Osteoblast (primary cell): ENCODE measurements at regions not wholly inside any gene's neighbourhood (a gene's known extent, or its start where the extent isn't known, plus 50 kb on each side); places are given as distances from the start of the nearest gene placed in this dataset.

Experiments used
- DNase-seq: peaks from one replicate; pipeline ENCODE4 v3.0.0; 2011; ENCODE audit warnings: low spot score, mixed read lengths; ENCODE audit not compliant: insufficient read length; ENCODE audit errors: missing footprints
- H2AFZ ChIP-seq: 2 replicates; pipeline ENCODE4 v1.6.0; 2011; ENCODE audit warnings: mild to moderate bottlenecking, low read length
- H3K27ac ChIP-seq: 2 replicates; pipeline ENCODE4 v1.5.1; 2011; ENCODE audit warnings: mild to moderate bottlenecking, low read depth, low read length, moderate library complexity
- H3K27me3 ChIP-seq: 2 replicates; pipeline ENCODE4 v1.6.0; 2012; ENCODE audit warnings: mild to moderate bottlenecking, control low read depth, inconsistent platforms, low read length, moderate library complexity; ENCODE audit not compliant: insufficient read depth
- H3K36me3 ChIP-seq: 2 replicates; pipeline ENCODE4 v1.5.1; 2011; ENCODE audit warnings: mild to moderate bottlenecking, low read length, control low read depth, moderate library complexity; ENCODE audit not compliant: insufficient read depth
- H3K4me1 ChIP-seq: 2 replicates; pipeline ENCODE4 v1.5.1; 2011; ENCODE audit warnings: mild to moderate bottlenecking, low read length, control low read depth, moderate library complexity; ENCODE audit not compliant: insufficient read depth
- H3K4me2 ChIP-seq: 2 replicates; pipeline ENCODE4 v1.6.0; 2011; ENCODE audit warnings: mild to moderate bottlenecking, low read length; ENCODE audit not compliant: insufficient read depth
- H3K4me3 ChIP-seq: fragments of 200-600 bp; sonication (generic); 3 replicates; pipeline ENCODE4 v1.5.1; 2012; ENCODE audit warnings: mild to moderate bottlenecking, low read length, inconsistent platforms; ENCODE audit not compliant: insufficient read depth
- H3K79me2 ChIP-seq: 2 replicates; pipeline ENCODE4 v1.6.0; 2012; ENCODE audit warnings: mild to moderate bottlenecking, low read length, control low read depth, inconsistent platforms; ENCODE audit not compliant: insufficient read depth
- H3K9me3 ChIP-seq: 2 replicates; pipeline ENCODE4 v1.5.1; 2011; ENCODE audit warnings: low read depth, low read length, control low read depth
- H4K20me1 ChIP-seq: 2 replicates; pipeline ENCODE4 v1.6.0; 2012; ENCODE audit warnings: mild to moderate bottlenecking, low read length, control low read depth; ENCODE audit not compliant: insufficient read depth
- CTCF ChIP-seq: IDR thresholded peaks from 2 replicates; pipeline ENCODE4 v1.5.1; 2011; ENCODE audit warnings: mild to moderate bottlenecking, low read depth, low read length, moderate library complexity; ENCODE audit errors: extremely low read depth

- DNase-seq = no peak
- Histone ChIP-seq H2AFZ (no peak overlapping the region), H3K36me3 (no peaks in the 10 kb centered on the region), H3K4me1 (no peaks in the 10 kb centered on the region), H3K4me2 (no peak overlapping the region), H4K20me1 (no peaks in the 10 kb centered on the region), H3K27ac (no peak overlapping the region), H3K27me3 (no peaks in the 10 kb centered on the region), H3K9me3 (no peaks in the 10 kb centered on the region), H3K79me2 (no peaks in the 10 kb centered on the region), H3K4me3 (no peak overlapping the region)
- TF ChIP-seq CTCF = no peak
Measured at GRCh38 chr18:24922491-24922890, 429.5 kb downstream of the ZNF521 start.

GRCh38 chr18:24923138-24923537, 428.8 kb downstream of the ZNF521 start:
- Histone ChIP-seq H3K27ac (no peak overlapping the region), H3K9me3 (no peaks in the 10 kb centered on the region), H2AFZ (no peak overlapping the region), H3K4me3 (no peak overlapping the region), H3K4me1 (no peaks in the 10 kb centered on the region), H3K4me2 (no peak overlapping the region), H3K36me3 (no peaks in the 10 kb centered on the region), H4K20me1 (no peaks in the 10 kb centered on the region), H3K79me2 (no peaks in the 10 kb centered on the region), H3K27me3 (no peaks in the 10 kb centered on the region)
- no peak for TF ChIP-seq CTCF
- DNase-seq = no peak

GRCh38 chr18:24924066-24924716, 427.8 kb downstream of the ZNF521 start:
- DNase-seq = no peak

GRCh38 chr18:24926649-24927048, 425.3 kb downstream of the ZNF521 start:
- Histone ChIP-seq H2AFZ (no peak overlapping the region), H3K36me3 (no peaks in the 10 kb centered on the region), H3K27me3 (no peaks in the 10 kb centered on the region), H3K4me1 (no peaks in the 10 kb centered on the region), H3K27ac (no peak overlapping the region), H4K20me1 (no peaks in the 10 kb centered on the region), H3K4me2 (no peak overlapping the region), H3K4me3 (no peak overlapping the region), H3K9me3 (no peaks in the 10 kb centered on the region), H3K79me2 (no peaks in the 10 kb centered on the region)
- TF ChIP-seq CTCF = no peak
- no peak for DNase-seq

More at GRCh38 chr18:24924066-24924716, 427.8 kb downstream of the ZNF521 start:
- H3K4me3 ChIP-seq = no peak overlapping the region
- no peaks in the 10 kb centered on the region for H4K20me1 ChIP-seq
- no peaks in the 10 kb centered on the region for H3K9me3 ChIP-seq
- TF ChIP-seq CTCF = no peak
- no peaks in the 10 kb centered on the region for H3K79me2 ChIP-seq
- H3K4me1 ChIP-seq = no peaks in the 10 kb centered on the region
- no peak overlapping the region for H3K4me2 ChIP-seq
- H3K27ac ChIP-seq = no peak overlapping the region
- H2AFZ ChIP-seq = no peak overlapping the region
- H3K27me3 ChIP-seq = no peaks in the 10 kb centered on the region
- H3K36me3 ChIP-seq = no peaks in the 10 kb centered on the region
